ENCODE measurements at regions not wholly inside any gene's neighbourhood (a gene's known extent, or its start where the extent isn't known, plus 50 kb on each side); places are given as distances from the start of the nearest gene placed in this dataset.

DNA sequence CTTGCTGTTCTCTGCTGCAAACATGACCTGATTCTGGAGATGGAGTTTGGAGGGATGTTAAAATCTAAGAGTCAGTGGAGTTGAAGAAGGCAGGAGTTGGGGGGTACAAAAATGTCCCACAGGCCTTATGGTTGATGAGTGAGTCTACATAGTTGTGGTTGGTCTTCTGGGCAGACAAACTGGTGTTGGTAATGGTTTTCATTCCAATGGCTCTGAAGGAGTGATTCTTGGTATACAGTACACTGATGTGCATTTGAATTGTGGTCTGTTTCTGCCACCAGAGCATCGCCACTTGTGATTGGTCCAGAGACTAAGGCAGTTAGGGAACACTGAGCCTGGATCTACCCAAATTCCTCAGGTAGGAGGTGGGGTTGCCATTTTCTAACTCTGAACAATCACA is 514.1 kb upstream of the CFAP20DC start:
- Histone ChIP-seq H3K36me3 (ENCODE audit: control insufficient read depth, insufficient read depth, low read length) (no peaks in the 10 kb centered on the region), H3K27me3 (ENCODE audit: control insufficient read depth, insufficient read depth, low read length) (no peaks in the 10 kb centered on the region), H3K27ac (ENCODE audit: low read length) (no peak overlapping the region), H3K4me1 (ENCODE audit: control insufficient read depth, insufficient read depth, low read length) (no peaks in the 10 kb centered on the region), H3K4me3 (ENCODE audit: low read length) (no peak overlapping the region), H3K9me3 (ENCODE audit: control insufficient read depth, low read depth, low read length) (no peaks in the 10 kb centered on the region)
- WGBS (ENCODE audit: insufficient coverage, low lambda C conversion rate) = no CpG with 5 or more reads among the region's 1 CpG
- DNase-seq = no peak

DNA sequence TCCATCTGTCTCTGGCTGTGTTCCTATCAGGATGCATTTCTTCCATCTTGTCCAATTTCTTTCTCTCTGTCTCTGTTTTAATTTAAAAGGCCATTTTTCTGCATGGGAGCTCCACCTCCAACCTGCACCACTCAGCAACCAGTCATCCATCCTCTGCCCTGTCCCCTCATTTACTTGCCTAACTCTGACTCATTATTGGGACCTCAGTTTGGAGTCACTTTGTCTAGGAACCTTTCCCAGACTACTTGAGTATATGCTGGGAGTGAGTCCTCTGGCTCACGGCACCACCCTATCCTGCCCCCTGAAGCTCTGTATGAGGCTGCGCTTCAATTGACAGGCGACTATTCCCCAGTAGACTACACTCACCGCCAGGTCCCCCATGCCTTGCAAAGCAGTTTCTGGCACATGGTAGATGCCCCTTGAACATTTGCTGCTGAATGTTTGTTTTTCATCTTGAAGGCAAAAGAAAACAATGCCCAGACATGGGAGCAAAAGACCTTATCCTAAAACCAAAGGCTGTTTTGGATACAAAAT is 513.3 kb upstream of the CFAP20DC start:
- no CpG with 5 or more reads among the region's 4 CpGs for WGBS (ENCODE audit: insufficient coverage, low lambda C conversion rate)
- Histone ChIP-seq H3K4me3 (ENCODE audit: low read length) (no peak overlapping the region), H3K4me1 (ENCODE audit: control insufficient read depth, insufficient read depth, low read length) (no peaks in the 10 kb centered on the region), H3K27ac (ENCODE audit: low read length) (no peak overlapping the region), H3K9me3 (ENCODE audit: control insufficient read depth, low read depth, low read length) (no peaks in the 10 kb centered on the region), H3K36me3 (ENCODE audit: control insufficient read depth, insufficient read depth, low read length) (no peaks in the 10 kb centered on the region), H3K27me3 (ENCODE audit: control insufficient read depth, insufficient read depth, low read length) (no peaks in the 10 kb centered on the region)
- no peak for DNase-seq

DNA sequence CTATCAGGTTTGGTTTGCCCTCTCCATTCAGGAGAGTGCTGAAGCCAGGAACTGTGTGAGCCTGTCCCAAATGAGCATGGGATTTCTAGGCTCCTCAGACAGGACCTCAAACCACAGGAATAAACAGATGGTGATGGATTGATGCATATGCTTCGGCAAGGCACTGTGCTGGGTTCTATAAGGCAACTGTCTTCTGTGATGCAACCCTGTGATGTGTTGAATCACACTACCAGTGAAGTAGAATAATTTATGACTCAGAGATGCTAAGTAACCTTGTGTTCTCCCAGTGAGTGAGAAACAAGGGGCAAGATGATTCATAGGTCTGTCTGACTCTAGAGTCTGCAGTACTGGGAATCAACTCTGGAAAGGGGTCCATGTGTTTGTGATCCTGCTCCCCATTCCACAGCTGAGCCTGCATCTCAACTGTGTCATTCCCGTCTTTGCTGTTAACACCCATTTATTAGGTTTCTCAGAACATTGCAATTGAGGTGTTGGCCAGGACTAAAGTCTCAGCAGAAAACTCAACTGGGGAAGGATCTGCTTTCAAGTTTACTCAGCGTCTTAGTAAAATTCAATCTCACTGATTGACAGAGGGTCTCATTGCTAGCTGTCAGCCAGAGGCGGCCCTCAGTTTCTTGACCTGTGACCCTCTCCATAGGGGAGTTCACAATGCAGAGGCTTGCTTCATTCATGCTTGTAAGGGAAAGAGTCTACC is 510.1 kb upstream of the CFAP20DC start:
- H3K27me3 ChIP-seq (ENCODE audit: control insufficient read depth, insufficient read depth, low read length) = no peaks in the 10 kb centered on the region
- H3K4me1 ChIP-seq (ENCODE audit: control insufficient read depth, insufficient read depth, low read length) = no peaks in the 10 kb centered on the region
- H3K9me3 ChIP-seq (ENCODE audit: control insufficient read depth, low read depth, low read length) = no peaks in the 10 kb centered on the region
- no peak overlapping the region for H3K4me3 ChIP-seq (ENCODE audit: low read length)
- H3K36me3 ChIP-seq (ENCODE audit: control insufficient read depth, insufficient read depth, low read length) = no peaks in the 10 kb centered on the region
- no peak overlapping the region for H3K27ac ChIP-seq (ENCODE audit: low read length)
- no CpG with 5 or more reads among the region's 4 CpGs for WGBS (ENCODE audit: insufficient coverage, low lambda C conversion rate)
- DNase-seq = no peak

DNA sequence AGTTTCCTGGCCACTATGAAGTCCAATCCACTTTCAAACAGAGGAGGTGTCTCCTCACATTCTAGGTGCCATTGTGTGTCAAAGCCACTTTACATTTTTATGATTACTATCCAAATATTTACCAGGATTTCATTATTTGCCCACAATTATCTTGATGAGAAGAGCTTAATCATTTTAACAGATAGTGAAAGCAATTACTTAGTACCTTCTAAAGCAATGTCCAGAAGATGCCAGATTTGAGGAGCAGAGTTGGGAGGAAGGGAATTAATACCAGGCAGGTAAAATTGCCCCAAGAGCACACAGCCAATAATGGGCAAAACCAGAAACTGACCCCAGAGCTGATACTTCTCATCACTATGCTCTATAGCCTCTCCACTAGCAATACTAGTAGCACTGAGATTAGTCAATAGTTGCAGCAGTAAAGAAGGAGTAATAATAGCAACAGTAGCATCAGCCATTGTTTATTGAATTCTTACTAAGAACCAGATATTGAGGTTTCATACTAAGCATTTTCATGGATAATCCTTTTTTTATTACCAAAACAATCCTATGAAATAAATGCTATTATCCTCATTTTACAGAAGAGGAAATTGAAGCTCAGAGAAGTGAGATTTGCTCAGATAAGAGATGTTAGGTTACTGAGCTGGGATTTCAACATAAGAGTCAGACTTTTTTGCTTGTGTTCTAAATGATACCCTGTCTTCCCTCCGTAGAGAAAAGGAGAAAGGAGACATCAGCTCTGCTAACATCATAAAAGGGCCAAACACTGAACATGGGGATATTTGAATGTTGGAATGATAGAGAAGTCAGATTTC is 509.3 kb upstream of the CFAP20DC start:
- Histone ChIP-seq H3K4me1 (ENCODE audit: control insufficient read depth, insufficient read depth, low read length) (no peaks in the 10 kb centered on the region), H3K27me3 (ENCODE audit: control insufficient read depth, insufficient read depth, low read length) (no peaks in the 10 kb centered on the region), H3K4me3 (ENCODE audit: low read length) (no peak overlapping the region), H3K27ac (ENCODE audit: low read length) (no peak overlapping the region), H3K36me3 (ENCODE audit: control insufficient read depth, insufficient read depth, low read length) (no peaks in the 10 kb centered on the region), H3K9me3 (ENCODE audit: control insufficient read depth, low read depth, low read length) (no peaks in the 10 kb centered on the region)
- DNase-seq = no peak
- WGBS (ENCODE audit: insufficient coverage, low lambda C conversion rate) = 0% methylated on average over 1 of the region's 1 CpG

DNA sequence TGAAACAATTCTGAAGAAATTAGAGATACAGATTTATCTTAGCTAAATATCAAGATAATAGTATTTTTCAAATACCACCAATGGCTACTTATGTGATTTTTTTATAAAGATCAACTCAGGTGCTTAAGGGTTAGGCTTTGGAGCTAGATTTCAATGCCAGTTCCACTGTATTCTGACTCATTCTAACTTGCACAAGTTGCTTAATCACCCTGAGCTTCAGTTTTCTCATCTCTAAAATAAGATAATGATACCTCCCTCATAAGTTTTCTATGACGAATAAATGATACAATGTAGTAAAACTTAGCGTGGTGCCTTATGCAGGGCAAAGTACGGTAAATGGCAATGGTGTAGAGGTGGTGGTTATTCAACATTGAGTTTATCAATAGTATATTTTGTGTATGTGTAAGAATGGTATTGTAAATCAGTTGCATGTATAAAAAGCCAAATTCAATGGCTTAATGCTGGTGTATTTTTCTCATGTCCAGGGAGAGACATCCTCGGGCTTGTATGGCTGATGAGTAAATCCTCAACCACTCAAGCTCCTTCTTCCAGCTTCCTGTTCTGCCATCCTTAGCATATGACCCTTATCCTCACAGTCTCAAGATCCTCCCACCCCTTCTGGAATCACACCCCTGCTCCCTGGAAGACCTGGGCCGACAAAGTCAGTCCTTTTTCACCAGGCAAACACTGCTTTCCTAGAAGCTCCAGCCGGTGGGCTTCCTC is 505.9 kb upstream of the CFAP20DC start:
- WGBS (ENCODE audit: insufficient coverage, low lambda C conversion rate) = no CpG with 5 or more reads among the region's 6 CpGs
- no peak for DNase-seq
- Histone ChIP-seq H3K36me3 (ENCODE audit: control insufficient read depth, insufficient read depth, low read length) (no peaks in the 10 kb centered on the region), H3K27me3 (ENCODE audit: control insufficient read depth, insufficient read depth, low read length) (no peaks in the 10 kb centered on the region), H3K27ac (ENCODE audit: low read length) (no peak overlapping the region), H3K9me3 (ENCODE audit: control insufficient read depth, low read depth, low read length) (no peaks in the 10 kb centered on the region), H3K4me1 (ENCODE audit: control insufficient read depth, insufficient read depth, low read length) (no peaks in the 10 kb centered on the region), H3K4me3 (ENCODE audit: low read length) (no peak overlapping the region)

DNA sequence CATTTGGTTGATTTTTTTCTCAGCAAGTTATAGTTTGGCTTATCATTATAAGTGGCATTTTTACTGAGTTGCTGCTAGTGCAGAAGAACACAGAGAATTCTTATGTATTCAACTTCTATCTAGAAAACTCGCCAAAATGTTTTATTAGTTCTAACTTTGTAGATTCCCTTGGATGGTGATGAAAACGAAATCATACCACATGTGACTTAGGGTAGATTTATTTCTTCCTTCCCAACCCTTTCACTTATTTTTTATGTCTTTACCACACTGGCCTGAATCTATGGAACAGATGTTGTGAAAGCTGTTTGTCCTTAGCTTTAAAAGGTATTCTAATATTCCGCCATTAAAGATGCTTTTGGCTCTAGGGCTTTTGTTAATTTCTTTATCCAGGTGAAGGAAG is 503.3 kb upstream of the CFAP20DC start:
- no peak overlapping the region for H3K27ac ChIP-seq (ENCODE audit: low read length)
- no peaks in the 10 kb centered on the region for H3K36me3 ChIP-seq (ENCODE audit: control insufficient read depth, insufficient read depth, low read length)
- no peak overlapping the region for H3K4me3 ChIP-seq (ENCODE audit: low read length)
- WGBS (ENCODE audit: insufficient coverage, low lambda C conversion rate) = no CpG with 5 or more reads among the region's 3 CpGs
- no peak for DNase-seq
- no peaks in the 10 kb centered on the region for H3K9me3 ChIP-seq (ENCODE audit: control insufficient read depth, low read depth, low read length)
- no peaks in the 10 kb centered on the region for H3K4me1 ChIP-seq (ENCODE audit: control insufficient read depth, insufficient read depth, low read length)
- no peaks in the 10 kb centered on the region for H3K27me3 ChIP-seq (ENCODE audit: control insufficient read depth, insufficient read depth, low read length)

DNA sequence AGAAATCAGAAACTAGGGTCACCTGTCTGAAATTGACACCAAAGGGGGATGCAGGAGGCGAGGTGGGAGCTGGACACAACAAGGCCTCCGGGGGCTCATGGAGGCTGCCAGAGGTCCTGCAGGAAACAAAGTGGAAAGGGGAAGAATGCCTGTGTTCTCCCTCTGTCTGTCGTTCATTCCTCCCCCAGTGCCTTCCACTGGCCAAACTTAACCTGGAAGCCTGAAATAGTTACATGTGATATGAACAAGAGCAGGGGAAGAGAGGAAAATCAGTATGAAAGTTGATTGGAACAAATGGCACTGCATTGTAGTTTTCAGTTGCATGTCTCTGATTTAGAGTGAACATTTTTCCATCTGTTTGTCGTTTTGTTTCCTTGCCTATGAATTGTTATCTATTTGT is 502.0 kb upstream of the CFAP20DC start:
- no peaks in the 10 kb centered on the region for H3K27me3 ChIP-seq (ENCODE audit: control insufficient read depth, insufficient read depth, low read length)
- H3K4me3 ChIP-seq (ENCODE audit: low read length) = no peak overlapping the region
- no peaks in the 10 kb centered on the region for H3K9me3 ChIP-seq (ENCODE audit: control insufficient read depth, low read depth, low read length)
- WGBS (ENCODE audit: insufficient coverage, low lambda C conversion rate) = 80% methylated on average over 2 of the region's 4 CpGs
- H3K4me1 ChIP-seq (ENCODE audit: control insufficient read depth, insufficient read depth, low read length) = no peaks in the 10 kb centered on the region
- DNase-seq = no peak
- no peak overlapping the region for H3K27ac ChIP-seq (ENCODE audit: low read length)
- H3K36me3 ChIP-seq (ENCODE audit: control insufficient read depth, insufficient read depth, low read length) = no peaks in the 10 kb centered on the region

DNA sequence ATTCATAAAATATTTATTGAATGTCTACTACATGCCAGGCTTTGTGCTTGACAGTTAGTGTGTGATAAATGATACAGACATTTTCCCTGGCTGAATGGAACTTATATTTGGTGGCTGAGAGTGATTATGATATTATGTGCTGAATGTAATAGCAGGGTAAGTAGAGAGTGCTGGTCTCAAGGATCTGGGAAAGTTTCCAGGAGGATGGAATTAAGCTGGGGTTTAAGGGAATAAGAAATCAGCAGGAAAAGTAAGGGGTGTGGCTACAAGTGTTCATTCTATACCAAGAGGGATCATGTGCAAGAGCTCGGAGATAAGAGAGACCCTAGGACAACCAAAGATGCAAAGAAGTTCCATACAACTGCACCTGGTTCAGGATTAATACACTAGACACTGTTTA is 500.1 kb upstream of the CFAP20DC start:
- Histone ChIP-seq H3K4me1 (ENCODE audit: control insufficient read depth, insufficient read depth, low read length) (no peaks in the 10 kb centered on the region), H3K9me3 (ENCODE audit: control insufficient read depth, low read depth, low read length) (no peaks in the 10 kb centered on the region), H3K27ac (ENCODE audit: low read length) (no peak overlapping the region), H3K4me3 (ENCODE audit: low read length) (no peak overlapping the region), H3K27me3 (ENCODE audit: control insufficient read depth, insufficient read depth, low read length) (peaks cover 2% of the 10 kb centered on the region), H3K36me3 (ENCODE audit: control insufficient read depth, insufficient read depth, low read length) (no peaks in the 10 kb centered on the region)
- no peak for DNase-seq
- no CpG with 5 or more reads among the region's 1 CpG for WGBS (ENCODE audit: insufficient coverage, low lambda C conversion rate)

DNA sequence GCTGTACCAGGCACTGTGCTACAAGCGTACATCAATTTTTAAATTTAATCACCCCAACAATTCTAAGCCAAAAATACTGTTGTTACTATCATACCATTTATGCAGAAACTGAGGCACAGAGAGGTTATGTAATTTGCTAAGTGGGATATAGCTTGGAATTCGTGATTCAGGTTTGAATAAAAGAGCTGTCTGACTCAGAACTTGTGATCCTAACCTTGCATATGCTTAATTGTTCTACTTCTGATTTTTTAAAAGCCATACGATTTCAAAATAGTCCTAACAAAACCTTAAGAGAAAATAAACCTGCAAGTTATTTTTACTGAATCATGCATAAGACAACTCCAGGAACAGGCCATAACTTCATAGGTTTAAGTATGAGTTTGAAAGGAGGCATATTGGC is 498.0 kb upstream of the CFAP20DC start:
- Histone ChIP-seq H3K4me3 (ENCODE audit: low read length) (no peak overlapping the region), H3K9me3 (ENCODE audit: control insufficient read depth, low read depth, low read length) (no peaks in the 10 kb centered on the region), H3K36me3 (ENCODE audit: control insufficient read depth, insufficient read depth, low read length) (no peaks in the 10 kb centered on the region), H3K27ac (ENCODE audit: low read length) (no peak overlapping the region), H3K27me3 (ENCODE audit: control insufficient read depth, insufficient read depth, low read length) (peaks cover 2% of the 10 kb centered on the region), H3K4me1 (ENCODE audit: control insufficient read depth, insufficient read depth, low read length) (no peaks in the 10 kb centered on the region)
- no peak for DNase-seq
- 100% methylated on average over 1 of the region's 3 CpGs for WGBS (ENCODE audit: insufficient coverage, low lambda C conversion rate)

DNA sequence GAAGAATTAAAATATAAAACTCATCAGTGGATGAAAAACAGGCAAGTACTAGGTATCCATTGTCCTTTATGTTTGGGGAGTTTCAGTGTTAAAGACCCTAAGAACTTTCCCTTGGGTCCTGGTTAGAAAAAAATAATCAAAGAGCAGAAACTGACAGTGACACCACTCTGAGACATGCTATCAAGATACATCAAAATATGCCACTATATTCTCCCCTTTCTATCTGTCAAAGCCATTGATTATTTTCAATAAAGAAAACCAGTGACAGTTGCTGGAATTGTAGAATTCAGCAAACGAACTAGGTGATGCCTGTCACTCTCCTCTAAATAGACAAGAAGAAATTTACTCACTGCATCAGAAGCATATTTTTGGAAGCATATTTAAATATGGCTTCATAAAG is 496.7 kb upstream of the CFAP20DC start:
- no peak overlapping the region for H3K27ac ChIP-seq (ENCODE audit: low read length)
- WGBS (ENCODE audit: insufficient coverage, low lambda C conversion rate) = 100% methylated on average over 1 of the region's 1 CpG
- no peaks in the 10 kb centered on the region for H3K9me3 ChIP-seq (ENCODE audit: control insufficient read depth, low read depth, low read length)
- H3K4me3 ChIP-seq (ENCODE audit: low read length) = no peak overlapping the region
- H3K36me3 ChIP-seq (ENCODE audit: control insufficient read depth, insufficient read depth, low read length) = no peaks in the 10 kb centered on the region
- peaks cover 4% of the 10 kb centered on the region for H3K27me3 ChIP-seq (ENCODE audit: control insufficient read depth, insufficient read depth, low read length)
- DNase-seq = no peak
- H3K4me1 ChIP-seq (ENCODE audit: control insufficient read depth, insufficient read depth, low read length) = no peaks in the 10 kb centered on the region

Measured in large intestine (tissue), 3 donors.